COLO668 (cell line): ENCODE measurements at regions not wholly inside any gene's neighbourhood (a gene's known extent, or its start where the extent isn't known, plus 50 kb on each side); places are given as distances from the start of the nearest gene placed in this dataset.

Experiments
- DNase-seq: peaks from one replicate; lab custom pipeline; 2025; ENCODE audit not compliant: unreplicated experiment; lab: John Stamatoyannopoulos, UW

GRCh38 chr5:40288800-40289485 lies 390.8 kb upstream of the PTGER4 start:
- no peak for DNase-seq

- no peak for DNase-seq
Measured at GRCh38 chr5:40284863-40285262, 394.9 kb upstream of the PTGER4 start.

GRCh38 chr5:40278881-40279280 lies 400.8 kb upstream of the PTGER4 start:
- no peak for DNase-seq

DNA sequence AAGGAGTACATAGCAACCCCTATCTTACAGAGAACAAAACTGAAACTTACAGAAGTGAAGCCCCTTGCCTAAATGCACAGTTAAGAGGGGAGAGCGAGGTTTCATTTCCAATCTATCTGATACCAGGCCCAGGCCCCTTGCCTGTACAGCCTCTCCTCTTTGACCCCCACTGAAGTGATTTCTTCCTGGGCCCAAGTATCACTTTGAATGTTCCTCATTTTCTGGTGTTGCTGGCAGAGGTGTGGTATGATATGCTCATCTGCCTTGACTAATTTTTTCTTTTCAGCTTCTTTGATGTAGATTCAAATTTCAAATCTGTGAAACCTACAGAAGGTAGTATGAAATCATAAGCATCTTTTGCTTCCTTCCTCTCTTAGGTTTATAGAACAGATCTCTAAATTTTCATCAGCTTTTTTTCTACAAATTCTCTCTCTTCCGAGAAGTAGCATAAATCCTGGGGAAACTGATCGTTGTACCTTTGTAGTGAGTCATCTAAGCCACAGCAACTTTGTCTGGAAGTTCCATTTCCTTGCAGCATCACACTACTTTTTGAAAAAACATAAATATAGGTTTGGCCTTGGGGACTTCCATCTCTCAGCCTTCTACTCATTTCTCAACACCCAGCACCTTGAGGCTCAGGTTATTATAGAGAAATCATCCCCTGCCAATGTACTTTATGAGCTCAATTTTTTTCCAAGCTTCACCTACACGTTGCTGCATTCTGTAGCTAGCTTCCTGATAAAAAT lies 402.4 kb upstream of the PTGER4 start:
- DNase-seq, result no peak

DNA sequence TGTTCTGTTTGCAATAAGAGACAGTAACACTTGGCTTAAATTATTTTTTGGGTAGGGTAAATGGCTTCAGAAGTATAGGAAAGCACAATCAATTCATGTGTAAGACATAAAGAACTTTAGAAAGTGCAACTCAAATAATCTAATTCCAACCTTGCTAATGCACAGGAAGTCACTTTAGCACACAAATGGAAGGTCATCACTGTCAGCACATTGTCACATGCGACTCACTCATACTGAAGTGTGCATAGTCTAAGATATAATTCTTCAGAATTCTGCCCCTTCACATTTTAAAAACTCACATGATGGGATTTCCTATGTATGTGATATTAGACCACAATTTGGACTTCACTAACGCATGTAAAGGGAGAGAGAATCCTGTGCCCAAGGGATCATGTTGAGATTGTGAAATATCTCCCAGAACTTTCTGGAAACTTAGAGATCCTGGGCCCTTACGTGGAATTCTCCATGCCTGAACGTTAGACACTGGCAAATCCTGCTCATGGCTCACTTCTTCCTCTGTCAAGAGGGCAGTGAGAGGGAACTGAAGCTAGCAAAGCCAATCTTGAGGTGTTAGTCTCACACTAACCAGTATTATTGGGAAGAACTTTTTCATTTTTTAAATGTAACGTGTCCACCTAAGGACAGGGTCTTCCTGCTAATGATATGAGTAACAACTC lies 403.2 kb upstream of the PTGER4 start:
- DNase-seq, result no peak

DNA sequence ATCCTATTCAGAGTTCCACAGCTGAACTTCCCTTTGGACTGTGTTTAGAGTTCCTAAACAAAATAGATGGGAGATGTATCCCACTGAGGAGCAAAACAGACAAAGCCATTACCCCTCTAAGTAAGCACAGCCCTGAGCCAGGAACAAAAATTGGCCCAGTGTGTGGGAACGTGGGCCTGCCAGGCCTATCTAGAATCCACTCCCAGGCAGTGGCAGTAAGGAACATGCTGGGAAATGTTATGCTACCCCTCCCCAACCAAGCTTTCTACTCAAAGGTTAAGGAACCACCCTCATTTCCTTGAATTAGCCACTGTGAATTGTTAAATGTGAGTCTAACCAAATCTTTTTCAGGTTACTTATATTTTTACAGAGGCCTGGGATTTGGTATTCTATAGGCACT lies 405.1 kb upstream of the PTGER4 start:
- no peak for DNase-seq

- no peak for DNase-seq
Measured at GRCh38 chr5:40273936-40274335, 405.8 kb upstream of the PTGER4 start.

DNA sequence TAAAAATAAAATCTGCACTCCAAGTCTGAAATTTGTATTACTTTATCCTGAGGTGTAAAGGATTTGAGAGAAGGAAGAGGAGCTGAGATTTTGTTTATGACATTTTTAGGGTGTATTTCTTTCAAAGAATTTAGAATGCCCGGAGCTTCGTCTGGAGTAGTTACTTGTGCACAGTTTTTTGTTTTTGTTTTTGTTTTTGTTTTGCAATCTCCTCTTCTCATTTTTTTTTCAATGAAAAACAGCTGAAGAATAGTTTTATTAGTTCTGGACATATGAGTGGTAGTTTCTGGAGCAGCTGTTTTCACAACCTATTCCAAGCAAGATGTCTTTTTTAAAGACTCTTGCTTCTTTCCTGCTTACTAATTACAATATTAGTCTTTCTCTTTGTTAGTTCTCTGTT lies 408.2 kb upstream of the PTGER4 start:
- no peak for DNase-seq

DNA sequence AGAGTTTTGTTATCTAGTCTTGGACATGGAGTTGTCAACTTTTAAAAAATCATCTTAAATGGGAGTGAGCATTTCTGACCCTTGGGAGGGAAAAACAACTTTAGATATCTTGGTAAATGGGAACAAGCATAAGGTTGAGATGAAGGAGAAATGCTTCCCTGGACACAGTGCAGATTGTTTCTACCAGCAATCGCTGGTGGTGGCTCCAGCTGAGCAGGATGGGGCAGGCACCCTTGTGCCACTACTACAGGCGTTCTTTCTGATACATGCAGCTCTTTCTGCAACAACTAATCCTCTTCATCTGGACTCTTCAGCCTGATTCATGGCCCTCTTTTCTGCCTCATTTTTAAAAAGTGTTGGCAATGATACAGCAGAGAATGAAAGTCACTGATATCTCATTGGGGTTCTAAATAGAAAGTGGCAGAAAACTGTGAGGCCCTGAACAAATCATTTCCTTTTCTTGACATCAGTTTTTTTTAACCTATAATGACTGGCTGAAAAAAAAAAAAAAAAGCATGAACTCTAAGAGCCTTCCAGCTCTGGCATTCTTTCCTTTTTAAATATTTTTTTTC lies 409.4 kb upstream of the PTGER4 start:
- DNase-seq, result no peak

DNA sequence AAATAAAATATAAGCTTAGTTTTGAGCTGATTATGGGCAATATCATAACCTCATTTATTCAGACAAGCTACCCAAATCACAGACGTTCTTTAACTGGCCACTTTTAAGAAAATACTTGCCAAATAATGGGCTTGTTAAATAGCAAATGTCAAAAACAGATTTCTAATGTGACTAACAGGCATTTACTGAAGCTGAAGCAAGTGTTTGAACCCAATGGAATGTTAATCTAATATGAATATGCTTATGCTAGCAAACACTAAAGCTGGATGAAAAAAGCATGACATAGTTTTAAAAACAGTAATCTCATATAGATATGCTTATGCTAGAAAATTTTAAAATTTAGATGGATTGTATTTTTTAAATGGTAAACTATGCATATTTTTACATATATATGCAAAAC lies 411.6 kb upstream of the PTGER4 start:
- DNase-seq, result no peak

DNA sequence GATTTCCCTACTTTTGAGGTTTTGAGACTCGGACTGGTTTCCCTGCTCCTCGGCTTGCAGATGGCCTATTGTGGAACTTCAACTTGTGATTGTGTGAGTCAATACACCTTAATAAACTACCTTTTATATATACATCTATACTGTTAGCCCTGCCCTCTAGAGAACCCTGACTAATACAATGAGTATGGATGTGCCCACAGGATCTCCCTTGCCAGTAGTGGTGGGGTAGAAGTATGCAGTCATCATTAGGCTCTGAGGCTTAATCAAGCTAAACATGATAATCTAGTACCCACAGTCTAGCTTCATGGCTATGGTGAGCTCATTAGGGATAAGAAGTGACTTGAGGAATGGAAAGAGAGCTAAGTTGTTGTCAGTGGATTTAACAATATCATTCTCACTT lies 412.8 kb upstream of the PTGER4 start:
- DNase-seq, result no peak

GRCh38 chr5:40261984-40262383 lies 417.7 kb upstream of the PTGER4 start:
- no peak for DNase-seq

DNA sequence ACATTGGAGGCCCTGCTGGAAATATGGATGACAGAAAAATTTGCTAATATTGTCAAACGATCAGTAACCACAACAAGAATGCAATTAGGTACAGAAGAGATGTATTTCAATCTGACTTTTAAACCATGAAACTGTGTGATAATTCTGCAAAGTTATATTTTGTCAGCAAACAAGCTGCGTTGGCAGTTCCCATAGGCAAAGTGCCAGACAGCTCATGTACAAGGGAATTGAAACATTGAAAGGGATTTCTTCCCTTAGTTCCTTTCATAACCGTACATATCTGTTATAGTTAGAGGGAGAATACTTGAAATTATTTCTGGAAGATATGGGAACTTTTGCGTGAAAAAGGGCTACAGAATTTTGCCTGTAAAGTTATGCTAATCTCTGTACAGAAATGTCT lies 419.4 kb upstream of the PTGER4 start:
- no peak for DNase-seq

- DNase-seq, result no peak
Measured at GRCh38 chr5:40258222-40258621, 421.5 kb upstream of the PTGER4 start.

GRCh38 chr5:40240671-40241070 lies 439.0 kb upstream of the PTGER4 start:
- no peak for DNase-seq

GRCh38 chr5:40240111-40240510 lies 439.6 kb upstream of the PTGER4 start:
- DNase-seq, result no peak

DNA sequence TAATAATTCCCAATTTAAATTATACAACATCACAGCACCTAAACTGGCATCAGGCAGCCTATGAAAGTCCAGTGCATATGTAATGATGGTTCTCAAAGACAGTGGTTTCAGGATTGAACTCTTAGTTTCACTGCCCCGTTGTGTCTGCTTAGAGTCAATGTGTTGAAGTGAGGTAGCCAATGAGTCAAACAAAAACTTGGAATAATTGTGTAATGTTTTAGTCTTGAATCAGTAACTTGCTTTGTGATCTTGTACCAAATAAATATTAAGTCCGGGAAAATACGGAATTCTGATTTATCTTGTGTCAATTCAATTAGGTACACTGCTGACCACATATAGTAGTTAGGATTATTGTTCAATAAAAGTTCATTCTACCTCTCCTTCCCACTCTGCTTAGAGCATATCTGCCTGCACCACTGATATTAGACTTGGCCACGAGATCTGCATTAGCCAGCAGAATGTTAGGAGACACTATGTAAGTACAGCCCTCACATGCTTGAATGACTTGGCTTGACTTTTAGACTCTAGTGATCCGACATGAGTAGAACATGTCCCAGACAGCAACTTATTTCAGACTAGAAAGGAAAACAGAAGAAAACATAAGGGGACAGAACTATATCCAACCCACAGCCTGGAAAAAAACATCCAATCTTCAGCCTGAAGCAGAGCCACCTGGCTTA lies 441.5 kb upstream of the PTGER4 start:
- DNase-seq, result no peak

DNA sequence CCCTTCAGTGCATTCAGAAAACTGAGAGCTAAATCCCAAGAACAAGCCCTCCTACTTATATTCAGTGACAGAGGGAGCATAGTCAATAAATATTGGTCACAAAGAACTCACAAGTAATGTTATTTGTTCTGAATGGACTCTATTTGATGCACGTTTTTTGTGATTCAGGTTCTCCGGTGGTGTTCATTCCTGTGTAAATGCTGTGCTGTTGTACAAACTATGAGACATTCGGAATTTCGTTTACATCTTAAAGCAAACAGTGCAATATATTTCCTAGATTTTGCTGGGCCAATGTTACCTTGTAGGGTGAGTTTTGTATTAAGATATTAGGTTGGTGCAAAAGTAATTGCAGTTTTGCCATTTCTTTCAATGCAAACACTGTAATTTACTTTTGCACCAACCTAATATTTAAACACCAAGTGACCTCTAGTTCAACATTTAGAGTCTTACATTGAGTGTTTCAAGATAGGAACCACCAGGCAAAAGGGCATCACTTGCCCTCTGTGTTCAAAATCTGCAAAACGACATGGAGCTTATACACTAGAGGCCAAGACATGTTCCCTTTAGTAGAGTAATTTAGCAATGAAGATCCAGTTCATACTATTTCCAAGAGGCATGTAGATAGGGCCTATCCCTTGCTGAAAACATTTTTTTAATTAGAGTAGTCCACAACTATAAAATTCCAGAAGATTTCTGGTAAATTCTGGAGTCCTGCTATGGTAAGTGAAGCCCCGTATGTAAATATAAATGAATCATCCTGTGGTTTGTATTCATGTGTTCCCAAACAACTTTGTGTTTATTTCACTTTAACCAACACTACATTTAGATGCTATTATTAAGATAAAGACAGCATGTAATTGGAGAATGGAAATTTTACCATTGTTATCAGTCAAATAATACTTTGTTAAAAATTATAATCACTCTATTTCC lies 444.0 kb upstream of the PTGER4 start:
- DNase-seq, result no peak

DNA sequence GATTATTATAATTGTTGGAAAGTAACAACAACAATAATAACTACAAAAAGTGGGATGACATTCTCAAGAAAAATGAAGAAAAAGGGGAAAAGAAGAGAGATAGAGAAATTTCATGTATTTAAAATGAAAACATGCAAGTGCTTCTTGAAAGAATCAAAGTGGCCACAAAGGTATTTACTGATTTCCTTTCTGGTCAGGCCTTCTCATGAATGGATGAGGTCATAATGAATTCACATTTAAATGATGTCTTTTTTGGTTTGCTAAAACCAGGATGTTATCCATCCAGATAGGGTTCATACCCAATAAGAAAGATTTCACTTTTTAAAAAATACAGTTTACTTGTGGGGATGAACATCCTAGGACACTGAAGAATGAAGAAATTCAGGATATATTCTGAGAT lies 446.4 kb upstream of the PTGER4 start:
- no peak for DNase-seq

GRCh38 chr5:40227931-40228330 lies 451.8 kb upstream of the PTGER4 start:
- DNase-seq, result no peak
